ENCODE measurements at regions not wholly inside any gene's neighbourhood (a gene's known extent, or its start where the extent isn't known, plus 50 kb on each side); places are given as distances from the start of the nearest gene placed in this dataset.

GRCh38 chr19:5216141-5216847, 124.3 kb downstream of the PTPRS start:
- DNase-seq (ENCODE audit: low read depth): no peak

GRCh38 chr19:5215431-5215830, 125.2 kb downstream of the PTPRS start:
- DNase-seq (ENCODE audit: low read depth): no peak

DNA sequence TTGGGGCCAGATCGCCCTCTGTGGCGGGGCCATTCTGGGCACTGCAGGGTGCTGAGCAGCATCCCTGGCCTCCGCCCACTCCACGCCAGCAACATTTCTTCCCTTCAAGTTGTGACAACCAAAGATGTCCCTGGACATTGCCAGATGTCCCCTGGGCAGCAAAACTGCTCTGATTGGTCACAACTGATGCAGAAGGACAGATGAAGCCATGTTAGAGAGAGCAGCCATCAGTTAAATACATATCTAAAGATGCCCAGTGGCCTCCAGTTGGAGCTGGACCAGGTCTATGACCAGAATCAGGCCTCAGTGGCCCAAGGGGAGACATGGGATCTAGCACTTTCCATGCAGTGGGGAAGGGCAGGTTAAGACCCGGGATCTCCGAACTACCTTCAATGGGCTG, 125.7 kb downstream of the PTPRS start:
- DNase-seq (ENCODE audit: low read depth): no peak

- DNase-seq (ENCODE audit: low read depth): no peak
Observed at GRCh38 chr19:5214371-5214770, 126.2 kb downstream of the PTPRS start.

DNA sequence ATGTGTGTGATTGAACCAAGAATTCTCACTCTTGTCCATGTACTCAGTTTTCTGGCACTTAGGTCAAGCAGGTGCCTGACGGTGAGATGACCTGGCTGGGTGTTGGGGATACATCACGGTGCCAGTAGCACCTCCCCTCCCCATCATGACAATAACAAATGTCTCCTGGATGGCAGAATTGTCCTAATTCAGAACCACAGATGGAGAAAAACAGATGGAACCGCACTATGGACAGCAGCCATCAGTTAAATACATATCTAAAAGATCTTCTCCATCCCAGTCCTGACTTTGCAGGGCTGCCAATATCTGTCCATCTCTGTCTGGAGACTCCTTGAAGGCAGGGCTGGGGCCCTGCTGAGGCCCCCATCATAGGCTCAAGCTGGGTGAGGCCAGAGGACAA, 126.9 kb downstream of the PTPRS start:
- DNase-seq (ENCODE audit: low read depth): no peak

GRCh38 chr19:5212101-5212500, 128.5 kb downstream of the PTPRS start:
- DNase-seq (ENCODE audit: low read depth): no peak

DNA sequence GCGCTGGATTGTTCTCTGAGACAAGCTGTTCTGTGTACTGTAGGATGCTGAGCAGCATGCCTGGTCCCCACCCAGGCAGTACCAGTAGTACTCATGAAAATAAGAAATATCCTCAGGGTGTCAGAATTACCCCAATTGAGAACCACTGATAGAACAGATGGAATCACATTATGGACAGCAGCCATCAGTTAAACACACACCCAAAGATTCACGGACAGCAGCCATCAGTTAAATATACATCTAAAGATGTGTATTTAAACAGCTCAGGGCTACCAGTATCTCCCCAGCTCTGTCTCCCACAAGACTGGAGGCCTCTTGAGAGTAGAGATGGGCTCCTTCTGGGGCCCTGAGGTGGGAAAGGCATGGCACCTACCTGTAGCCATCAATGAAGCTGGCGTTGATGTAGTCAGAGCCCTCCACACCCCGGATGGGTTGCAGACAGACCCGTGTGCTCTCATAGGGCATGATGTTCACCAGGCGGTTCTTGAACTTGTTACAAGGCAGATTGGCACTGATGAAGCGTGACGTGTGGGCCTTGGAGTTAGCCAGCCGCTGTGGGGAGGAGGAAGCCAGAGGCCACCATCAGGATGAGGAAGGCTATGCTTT, 129.3 kb downstream of the PTPRS start:
- no peak for DNase-seq (ENCODE audit: low read depth)

DNA sequence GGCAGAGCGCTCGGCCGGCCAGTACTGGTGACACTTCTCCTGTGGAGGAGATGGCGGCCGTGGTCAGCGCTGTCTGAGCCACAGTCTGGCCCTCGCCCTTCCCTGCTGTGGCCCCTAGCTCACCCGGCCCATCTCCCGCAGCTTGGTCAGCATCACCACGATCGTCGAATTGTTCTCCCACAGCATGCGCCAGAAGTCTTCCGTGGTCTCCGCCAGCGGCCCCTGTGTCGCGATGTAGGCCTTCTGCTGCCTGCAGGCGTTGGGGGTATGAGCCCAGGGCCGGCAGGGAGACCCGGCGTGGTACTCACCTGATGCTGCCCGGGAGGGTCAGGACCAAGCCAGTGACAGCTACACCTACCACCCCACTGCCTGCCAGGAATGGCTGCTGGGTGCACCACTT, 130.1 kb downstream of the PTPRS start:
- no peak for DNase-seq (ENCODE audit: low read depth)

- no peak for DNase-seq (ENCODE audit: low read depth)
Observed at GRCh38 chr19:5207806-5208205, 132.8 kb downstream of the PTPRS start.

GRCh38 chr19:5206751-5207075, 133.9 kb downstream of the PTPRS start:
- DNase-seq (ENCODE audit: low read depth): no peak

DNA sequence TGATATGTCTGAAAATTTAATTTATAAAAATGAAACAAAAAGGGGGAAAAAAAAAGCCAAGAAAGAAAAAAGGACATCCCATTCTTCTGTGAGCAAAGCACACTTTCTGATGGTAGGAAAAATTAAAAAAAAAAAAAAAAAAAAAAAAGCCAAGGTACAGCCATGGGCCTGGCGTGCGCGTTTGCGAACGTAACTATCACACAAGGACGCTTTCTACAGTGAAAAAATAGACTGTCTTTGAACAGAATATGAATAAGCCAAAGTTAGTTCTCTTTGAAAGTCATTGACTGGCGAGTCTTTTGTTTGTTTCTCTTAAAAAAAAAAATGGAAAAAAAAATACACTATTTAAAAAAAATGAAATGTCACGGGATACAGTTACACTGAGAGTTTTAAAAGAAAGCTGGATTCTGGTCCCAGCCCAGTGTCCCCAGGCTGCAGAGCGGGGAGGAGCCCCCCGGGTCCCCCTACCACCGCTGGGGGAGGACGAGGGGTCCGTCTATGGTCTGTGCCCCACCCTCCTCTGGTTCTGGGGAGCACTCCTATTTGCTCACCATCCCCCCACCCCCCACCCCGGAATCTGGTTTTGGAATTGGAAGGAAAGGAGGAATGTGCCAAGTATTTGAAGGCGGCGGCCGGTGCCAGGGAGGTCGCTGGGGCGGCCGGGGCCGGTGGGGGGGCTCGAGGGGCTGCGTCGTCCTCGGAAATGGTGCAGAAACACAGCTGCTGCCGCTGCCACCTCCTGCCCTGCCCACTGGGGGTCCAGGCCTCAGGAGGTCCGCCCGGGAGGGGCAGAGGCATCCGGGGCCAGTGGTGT, 134.5 kb downstream of the PTPRS start:
- no peak for DNase-seq (ENCODE audit: low read depth)

DNA sequence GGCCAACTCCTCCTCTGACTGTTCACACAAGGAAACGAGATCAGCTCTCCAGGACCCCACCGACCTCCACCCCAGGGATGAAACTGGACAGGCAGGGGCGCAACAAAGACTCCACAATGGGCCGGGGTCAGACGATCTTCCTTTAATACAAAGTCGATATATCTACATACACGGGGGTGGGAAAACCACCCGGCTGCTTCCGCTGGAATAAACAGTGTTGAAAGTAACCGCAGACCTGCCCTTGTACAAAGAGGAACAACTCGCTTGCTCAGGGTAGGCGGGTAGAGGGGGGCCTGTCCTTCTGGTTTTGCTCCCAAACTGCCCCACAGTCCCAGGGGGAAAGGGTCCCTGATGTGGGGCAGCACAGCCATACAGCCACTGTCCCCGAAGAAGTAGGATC, 135.2 kb downstream of the PTPRS start:
- no peak for DNase-seq (ENCODE audit: low read depth)

- no peak for DNase-seq (ENCODE audit: low read depth)
Observed at GRCh38 chr19:5204212-5204611, 136.4 kb downstream of the PTPRS start.
